ENCODE measurements at regions not wholly inside any gene's neighbourhood (a gene's known extent, or its start where the extent isn't known, plus 50 kb on each side); places are given as distances from the start of the nearest gene placed in this dataset.
"Not testable (repeated sequence)": the region's sequence is repeated elsewhere in the genome, so short reads cannot be mapped to it uniquely, and the experiment has no call there.

GRCh38 chr3:70471464-70472342 lies 159.3 kb upstream of the MDFIC2 start:
- DNase-seq, result no peak

DNA sequence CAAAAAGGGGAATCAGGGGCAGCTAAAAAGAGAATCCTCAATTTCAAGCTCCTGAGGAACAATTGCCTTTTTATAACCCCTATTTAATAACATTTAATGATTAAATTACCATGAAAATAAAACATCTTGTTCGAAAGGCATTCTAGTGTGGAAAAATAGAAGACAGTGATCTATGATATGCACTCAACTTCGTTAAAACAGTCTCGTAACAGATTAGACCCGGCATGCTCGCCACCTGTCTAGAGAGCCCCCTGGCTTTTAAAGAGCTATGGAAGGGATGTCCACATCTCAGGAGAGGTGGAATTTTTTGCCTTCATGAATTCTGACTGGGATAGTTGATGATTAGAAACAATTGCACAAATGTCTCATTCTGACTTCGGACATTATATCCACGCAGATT lies 153.7 kb upstream of the MDFIC2 start:
- DNase-seq, result no peak

GRCh38 chr3:70464876-70465275 lies 152.4 kb upstream of the MDFIC2 start:
- no peak for DNase-seq

DNA sequence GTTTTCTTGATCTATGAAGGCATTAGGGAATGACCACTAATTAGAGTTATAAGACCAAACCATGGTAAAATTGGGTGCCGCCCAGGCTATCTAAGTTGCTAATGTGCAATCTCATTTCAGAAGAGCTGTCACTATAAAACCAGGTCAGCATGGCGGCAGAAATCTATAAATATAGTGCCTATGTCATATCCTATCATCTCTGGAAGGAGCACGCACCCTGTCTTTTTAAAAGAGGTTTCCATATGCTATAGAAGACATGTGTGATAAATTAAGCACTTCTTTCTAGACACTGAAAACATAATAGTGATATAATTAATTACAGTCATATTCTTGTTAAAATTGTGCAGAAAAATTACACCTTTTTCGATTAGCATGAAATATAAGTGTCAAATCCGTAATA lies 152.0 kb upstream of the MDFIC2 start:
- DNase-seq, result no peak

DNA sequence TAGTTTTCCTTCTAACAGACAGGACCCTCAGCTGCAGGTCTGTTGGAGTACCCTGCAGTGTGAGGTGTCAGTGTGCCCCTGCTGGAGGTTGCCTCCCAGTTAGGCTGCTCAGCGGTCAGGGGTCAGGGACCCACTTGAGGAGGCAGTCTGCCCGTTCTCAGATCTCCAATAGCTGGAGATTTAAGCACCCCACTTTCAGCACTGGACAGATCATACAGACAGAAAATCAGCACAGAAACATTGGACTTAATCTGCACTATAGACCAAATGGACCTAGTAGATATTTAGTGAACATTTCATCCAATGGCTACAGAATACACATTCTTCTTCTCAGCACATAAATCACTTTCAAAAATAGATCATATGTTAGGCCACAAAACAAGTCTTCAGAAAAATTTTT lies 137.8 kb upstream of the MDFIC2 start:
- not testable (repeated sequence) for DNase-seq

- DNase-seq, result not testable (repeated sequence)
Observed at GRCh38 chr3:70435422-70435821, 123.0 kb upstream of the MDFIC2 start.

GRCh38 chr3:70433091-70433490 lies 120.7 kb upstream of the MDFIC2 start:
- no peak for DNase-seq

- DNase-seq, result no peak
Observed at GRCh38 chr3:70431911-70432310, 119.5 kb upstream of the MDFIC2 start.

GRCh38 chr3:70426071-70426470 lies 113.6 kb upstream of the MDFIC2 start:
- DNase-seq, result no peak

DNA sequence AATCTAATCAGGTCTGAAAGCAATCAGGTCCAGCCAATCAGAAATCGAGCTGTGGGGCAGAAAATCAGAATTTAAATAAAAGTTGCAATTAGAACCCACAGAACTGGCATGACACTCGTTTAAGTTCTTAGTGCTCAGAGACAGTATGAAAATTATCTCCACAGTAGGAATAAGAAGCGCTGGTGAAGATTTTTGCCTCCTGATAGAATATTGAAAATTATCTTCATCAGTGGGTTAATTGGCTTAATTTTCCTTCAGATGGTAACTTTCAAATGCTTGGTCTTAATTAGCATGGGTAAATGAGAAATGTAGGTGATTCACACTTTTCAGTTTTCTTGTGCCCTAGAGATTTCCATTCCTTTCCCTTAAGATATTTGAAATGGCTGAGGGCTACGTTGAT lies 109.1 kb upstream of the MDFIC2 start:
- DNase-seq, result no peak

- DNase-seq, result no peak
Observed at GRCh38 chr3:70409018-70409417, 96.6 kb upstream of the MDFIC2 start.

DNA sequence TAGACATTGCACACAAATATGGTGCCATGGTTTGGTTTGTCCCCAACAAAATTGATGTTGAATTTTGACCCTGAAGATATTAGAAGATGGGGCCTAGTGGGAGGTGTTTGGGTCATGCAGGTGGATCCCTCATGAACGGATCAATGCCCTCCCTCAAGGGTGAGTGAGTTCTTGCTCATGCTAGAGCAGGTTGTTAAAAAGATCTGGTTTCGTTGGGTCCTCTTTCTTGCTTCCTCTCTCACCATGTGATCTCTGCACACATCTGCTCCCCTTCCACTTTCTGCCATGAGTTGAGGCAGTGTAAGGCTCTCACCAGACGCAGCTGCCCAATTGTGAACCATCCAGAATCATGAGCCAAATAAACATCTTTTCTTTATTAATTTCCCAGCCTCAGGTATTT lies 87.8 kb upstream of the MDFIC2 start:
- DNase-seq, result no peak

DNA sequence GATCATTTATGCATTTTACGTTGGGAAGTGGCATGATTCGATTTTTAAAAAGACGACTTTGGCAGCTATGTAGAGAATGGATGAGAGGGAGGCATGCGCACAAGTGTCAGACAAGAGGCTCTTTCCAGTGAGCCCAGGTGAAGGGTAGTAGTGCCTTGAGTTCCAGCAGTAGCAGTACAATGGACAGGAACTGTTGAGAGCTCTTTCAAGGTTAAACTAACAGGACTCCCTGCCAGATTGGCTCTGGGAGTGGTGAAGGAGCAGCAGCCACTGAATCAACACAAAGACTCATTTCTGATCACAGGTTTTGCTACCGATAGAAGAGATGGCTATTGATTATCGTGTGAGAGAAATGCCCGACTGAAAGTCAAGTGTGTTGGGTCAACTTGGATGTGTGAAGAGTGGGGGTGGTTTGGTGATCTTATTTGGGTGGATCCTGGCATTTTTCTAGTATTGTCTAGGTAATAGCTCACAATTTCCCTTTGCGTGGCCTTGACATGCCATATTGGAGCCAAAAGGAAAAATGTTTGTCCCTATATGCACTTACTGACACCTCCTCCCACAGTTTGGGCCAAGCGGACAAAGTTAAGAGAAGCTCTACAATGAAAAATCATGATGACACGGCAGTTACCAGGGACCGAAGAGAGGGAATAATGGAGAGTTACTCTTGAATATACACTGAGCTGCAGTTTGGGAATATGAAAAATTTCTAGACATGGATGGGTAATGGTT lies 81.6 kb upstream of the MDFIC2 start:
- no peak for DNase-seq

- no peak for DNase-seq
Observed at GRCh38 chr3:70392227-70392626, 79.8 kb upstream of the MDFIC2 start.

- no peak for DNase-seq
Observed at GRCh38 chr3:70387889-70388288, 75.5 kb upstream of the MDFIC2 start.

DNA sequence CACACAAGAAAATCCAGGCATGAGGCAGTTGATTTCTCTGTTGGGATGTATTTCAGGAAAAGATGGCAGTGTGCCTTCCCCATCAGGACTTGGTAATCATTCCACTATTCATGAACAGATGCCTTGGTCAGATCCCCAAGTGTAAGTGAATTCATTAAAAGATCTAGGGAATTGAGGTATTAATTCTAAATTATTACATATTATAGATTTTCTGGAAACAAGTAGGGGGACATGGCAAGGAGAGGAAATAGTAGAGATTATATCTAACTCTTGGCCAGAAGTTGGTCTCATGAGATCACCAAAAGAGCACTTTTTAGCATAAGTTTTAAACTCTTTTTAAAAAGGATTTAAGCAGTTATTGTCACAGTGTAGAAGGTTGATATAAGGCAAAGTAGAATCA lies 74.4 kb upstream of the MDFIC2 start:
- no peak for DNase-seq

DNA sequence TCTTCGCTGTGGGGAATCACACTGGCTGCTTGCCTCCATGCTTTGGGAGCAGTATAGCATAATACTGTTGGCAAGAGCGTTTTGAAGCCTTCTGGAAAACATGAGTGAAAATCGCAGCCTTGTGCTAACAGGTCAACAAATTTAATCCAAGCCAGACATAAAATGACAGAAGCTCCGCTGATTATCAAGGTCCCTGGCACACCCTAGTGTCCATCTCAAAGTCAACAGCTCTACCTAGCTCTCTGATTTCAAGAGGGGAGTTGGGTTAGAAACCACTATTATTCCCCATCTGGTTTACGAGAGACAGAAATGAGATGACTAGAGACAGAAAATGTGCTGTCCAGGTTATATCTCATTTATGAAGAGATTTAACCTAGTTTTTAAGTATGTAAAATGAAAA lies 73.6 kb upstream of the MDFIC2 start:
- no peak for DNase-seq

- DNase-seq, result no peak
Observed at GRCh38 chr3:70383360-70383831, 71.0 kb upstream of the MDFIC2 start.

DNA sequence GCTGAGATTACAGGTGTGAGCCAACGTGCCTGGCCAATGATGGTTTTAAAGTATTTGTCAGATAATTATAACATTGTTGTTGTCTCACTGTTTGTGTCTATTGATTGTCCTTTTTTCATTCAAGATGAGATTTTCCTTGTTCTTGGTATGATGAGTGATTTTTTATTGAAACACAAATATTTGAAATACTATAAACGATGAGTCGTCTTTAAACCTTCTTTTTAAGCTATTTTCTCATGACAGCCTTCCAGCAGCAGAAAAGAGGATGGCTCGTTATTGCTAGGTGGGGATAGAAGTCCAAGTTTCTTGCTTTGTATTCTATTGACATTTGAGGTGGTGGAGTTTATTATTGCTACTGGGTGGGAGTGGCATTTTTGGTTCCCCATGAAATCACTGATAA lies 61.7 kb upstream of the MDFIC2 start:
- no peak for DNase-seq
